ENCODE measurements at regions not wholly inside any gene's neighbourhood (a gene's known extent, or its start where the extent isn't known, plus 50 kb on each side); places are given as distances from the start of the nearest gene placed in this dataset.

- ChIA-PET POLR2A (no interaction called here), CTCF (no interaction called here)
- Histone ChIP-seq H3K4me1 (ENCODE audit: insufficient read depth, low read length) (no peaks in the 10 kb centered on the region), H3K36me3 (ENCODE audit: insufficient read depth, low read length) (no peaks in the 10 kb centered on the region), H3K27me3 (ENCODE audit: control insufficient read depth in 1 of 2, insufficient read depth in 2 of 2, low read length in 2 of 2) (no peaks in the 10 kb centered on the region), H3K27ac (ENCODE audit: low read depth in 1 of 2, low read length in 2 of 2) (no peak overlapping the region), H3K4me3 (ENCODE audit: low read length) (no peak overlapping the region), H3K9me3 (ENCODE audit: control insufficient read depth in 1 of 2, insufficient read depth in 1 of 2, low read length in 2 of 2) (peaks cover 0 to 3% of the 10 kb centered on the region in 2 experiments)
- no peaks in the 10 kb centered on the region for H3K4me1 Mint-ChIP-seq (ENCODE audit: low read depth)
- no peak for TF ChIP-seq CTCF (IDR thresholded peaks at IDR 0.05)
- intact Hi-C loops (cut with DNase I, micrococcal nuclease): no loop called here
- H3K27ac Mint-ChIP-seq: no peak overlapping the region
- DNase-seq: no peak
- no peak overlapping the region for H3K4me3 Mint-ChIP-seq
- no peaks in the 10 kb centered on the region for H3K36me3 Mint-ChIP-seq (ENCODE audit: low read depth)
- no peaks in the 10 kb centered on the region for H3K27me3 Mint-ChIP-seq
- peaks cover 2% of the 10 kb centered on the region for H3K9me3 Mint-ChIP-seq
- no peak for ATAC-seq (ENCODE audit: poor library complexity)
Measured at GRCh38 chr2:107195631-107196030, 309.7 kb upstream of the ST6GAL2 start.

GRCh38 chr2:107197594-107198294 lies 311.8 kb upstream of the ST6GAL2 start:
- Mint-ChIP-seq H3K36me3 (ENCODE audit: low read depth) (no peaks in the 10 kb centered on the region), H3K4me3 (no peak overlapping the region), H3K27me3 (no peaks in the 10 kb centered on the region), H3K27ac (no peak overlapping the region), H3K4me1 (ENCODE audit: low read depth) (no peaks in the 10 kb centered on the region), H3K9me3 (peaks cover 5% of the 10 kb centered on the region)
- no peak for TF ChIP-seq CTCF (IDR thresholded peaks at IDR 0.05)
- no peaks in the 10 kb centered on the region for H3K36me3 ChIP-seq (ENCODE audit: insufficient read depth, low read length)
- H3K4me3 ChIP-seq (ENCODE audit: low read length): no peak overlapping the region
- peaks cover 0 to 3% of the 10 kb centered on the region in 2 experiments for H3K9me3 ChIP-seq (ENCODE audit: control insufficient read depth in 1 of 2, insufficient read depth in 1 of 2, low read length in 2 of 2)
- CTCF ChIA-PET: no interaction called here
- no peak for DNase-seq
- no peak for ATAC-seq (ENCODE audit: poor library complexity)
- H3K27ac ChIP-seq (ENCODE audit: low read depth in 1 of 2, low read length in 2 of 2): no peak overlapping the region
- POLR2A ChIA-PET: no interaction called here
- H3K27me3 ChIP-seq (ENCODE audit: control insufficient read depth in 1 of 2, insufficient read depth in 2 of 2, low read length in 2 of 2): no peaks in the 10 kb centered on the region
- intact Hi-C loops (cut with DNase I, micrococcal nuclease): no loop called here
- no peaks in the 10 kb centered on the region for H3K4me1 ChIP-seq (ENCODE audit: insufficient read depth, low read length)

- Histone ChIP-seq H3K27ac (ENCODE audit: low read depth in 1 of 2, low read length in 2 of 2) (no peak overlapping the region), H3K27me3 (ENCODE audit: control insufficient read depth in 1 of 2, insufficient read depth in 2 of 2, low read length in 2 of 2) (no peaks in the 10 kb centered on the region), H3K4me3 (ENCODE audit: low read length) (no peak overlapping the region), H3K36me3 (ENCODE audit: insufficient read depth, low read length) (no peaks in the 10 kb centered on the region), H3K9me3 (ENCODE audit: control insufficient read depth in 1 of 2, insufficient read depth in 1 of 2, low read length in 2 of 2) (no peaks in the 10 kb centered on the region), H3K4me1 (ENCODE audit: insufficient read depth, low read length) (no peaks in the 10 kb centered on the region)
- peaks cover 3% of the 10 kb centered on the region for H3K9me3 Mint-ChIP-seq
- H3K4me1 Mint-ChIP-seq (ENCODE audit: low read depth): no peaks in the 10 kb centered on the region
- no peak overlapping the region for H3K4me3 Mint-ChIP-seq
- H3K27me3 Mint-ChIP-seq: no peaks in the 10 kb centered on the region
- no peak for ATAC-seq (ENCODE audit: poor library complexity)
- ChIA-PET POLR2A (no interaction called here), CTCF (no interaction called here)
- no peak for TF ChIP-seq CTCF (IDR thresholded peaks at IDR 0.05)
- H3K27ac Mint-ChIP-seq: no peak overlapping the region
- intact Hi-C loops (cut with DNase I, micrococcal nuclease): no loop called here
- no peak for DNase-seq
- no peaks in the 10 kb centered on the region for H3K36me3 Mint-ChIP-seq (ENCODE audit: low read depth)
Measured at GRCh38 chr2:107202962-107203591, 317.1 kb upstream of the ST6GAL2 start.
